IgD-negative memory B cell (primary cell): ENCODE measurements at regions not wholly inside any gene's neighbourhood (a gene's known extent, or its start where the extent isn't known, plus 50 kb on each side); places are given as distances from the start of the nearest gene placed in this dataset.

Source experiments
- H3K27ac Mint-ChIP-seq, 3 donors: one replicate each; pipeline ENCODE4 v1.8.0; 2020 to 2022; ENCODE audit warnings: mild to moderate bottlenecking in 3 of 3, mixed read lengths in 3 of 3, moderate library complexity in 1 of 3
- H3K27me3 Mint-ChIP-seq: one replicate; pipeline ENCODE4 v1.8.0; 2021; ENCODE audit warnings: mixed read lengths
- H3K36me3 Mint-ChIP-seq: one replicate; pipeline ENCODE4 v1.8.0; 2020; ENCODE audit warnings: mild to moderate bottlenecking, mixed read lengths
- H3K4me1 Mint-ChIP-seq, 3 donors: one replicate each; pipeline ENCODE4 v1.8.0; 2020 to 2022; ENCODE audit warnings: mixed read lengths in 3 of 3, mild to moderate bottlenecking in 1 of 3
- H3K4me3 Mint-ChIP-seq, 4 donors: one replicate each; pipeline ENCODE4 v1.8.0; 2020 to 2022; ENCODE audit warnings: mild to moderate bottlenecking in 4 of 4, mixed read lengths in 4 of 4, moderate library complexity in 3 of 4
- H3K9me3 Mint-ChIP-seq, 3 donors: one replicate each; pipeline ENCODE4 v1.8.0; 2020 to 2021; ENCODE audit warnings: mixed read lengths in 3 of 3, mild to moderate bottlenecking in 1 of 3

GRCh38 chr5:6202968-6203365 lies 175.4 kb downstream of the MED10 start:
- no peak overlapping the region for H3K4me3 Mint-ChIP-seq
- H3K27me3 Mint-ChIP-seq: no peaks in the 10 kb centered on the region
- H3K9me3 Mint-ChIP-seq: peaks cover 0 to 9% (median 2%) of the 10 kb centered on the region in 3 donors
- H3K27ac Mint-ChIP-seq: no peak overlapping the region
- peaks cover 6% of the 10 kb centered on the region for H3K36me3 Mint-ChIP-seq
- H3K4me1 Mint-ChIP-seq: peaks cover 0 to 2% (median 0%) of the 10 kb centered on the region in 3 donors

GRCh38 chr5:6202149-6202967 lies 176.0 kb downstream of the MED10 start:
- Mint-ChIP-seq H3K4me1 (peaks cover 0 to 3% (median 2%) of the 10 kb centered on the region in 3 donors), H3K27me3 (no peaks in the 10 kb centered on the region), H3K9me3 (peaks cover 0 to 9% (median 2%) of the 10 kb centered on the region in 3 donors), H3K27ac (no peak overlapping the region), H3K36me3 (peaks cover 6% of the 10 kb centered on the region), H3K4me3 (no peak overlapping the region)

GRCh38 chr5:6201631-6202030 lies 176.7 kb downstream of the MED10 start:
- Mint-ChIP-seq H3K9me3 (peaks cover 0 to 9% (median 2%) of the 10 kb centered on the region in 3 donors), H3K4me3 (no peak overlapping the region), H3K36me3 (peaks cover 6% of the 10 kb centered on the region), H3K27me3 (no peaks in the 10 kb centered on the region), H3K27ac (no peak overlapping the region), H3K4me1 (peaks cover 0 to 8% (median 4%) of the 10 kb centered on the region in 3 donors)

- no peak overlapping the region for H3K4me3 Mint-ChIP-seq
- H3K9me3 Mint-ChIP-seq: peaks cover 0 to 9% (median 2%) of the 10 kb centered on the region in 3 donors
- peaks cover 3% of the 10 kb centered on the region for H3K36me3 Mint-ChIP-seq
- H3K27me3 Mint-ChIP-seq: no peaks in the 10 kb centered on the region
- H3K27ac Mint-ChIP-seq: peak overlapping the region in 1 of 3 donors; percentile 51
- H3K4me1 Mint-ChIP-seq: peaks cover 14 to 23% (median 20%) of the 10 kb centered on the region in 3 donors
Observed at GRCh38 chr5:6198531-6198930, 179.8 kb downstream of the MED10 start.

DNA sequence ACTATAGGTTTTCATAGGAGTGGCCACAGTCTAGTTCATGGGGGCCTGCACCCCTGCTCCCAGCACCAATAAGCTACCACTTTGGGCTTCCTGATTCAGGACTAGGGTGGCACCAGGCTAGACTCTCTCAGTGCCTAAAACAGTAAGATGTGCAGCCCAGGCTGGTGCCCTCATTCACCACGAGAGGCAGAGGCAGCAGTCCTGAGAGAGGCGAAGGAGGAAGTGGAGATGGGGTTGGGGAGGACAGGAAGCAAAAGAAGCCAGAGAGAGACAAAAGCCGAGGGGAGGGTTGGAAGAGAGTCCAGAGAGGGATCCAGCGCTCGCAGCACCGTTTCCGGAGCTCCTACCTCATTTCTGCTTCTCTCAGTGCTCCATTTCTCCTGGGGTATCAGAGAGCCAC lies 180.9 kb downstream of the MED10 start:
- H3K9me3 Mint-ChIP-seq: peaks cover 0 to 9% (median 2%) of the 10 kb centered on the region in 3 donors
- no peaks in the 10 kb centered on the region for H3K27me3 Mint-ChIP-seq
- H3K4me3 Mint-ChIP-seq: peak overlapping the region in 1 of 4 donors; percentile 87
- no peak overlapping the region for H3K27ac Mint-ChIP-seq
- peaks cover 14 to 23% (median 20%) of the 10 kb centered on the region in 3 donors for H3K4me1 Mint-ChIP-seq
- peaks cover 3% of the 10 kb centered on the region for H3K36me3 Mint-ChIP-seq

- Mint-ChIP-seq H3K36me3 (peaks cover 3% of the 10 kb centered on the region), H3K9me3 (peaks cover 0 to 7% (median 2%) of the 10 kb centered on the region in 3 donors), H3K27ac (no peak overlapping the region), H3K4me1 (peaks cover 14 to 23% (median 20%) of the 10 kb centered on the region in 3 donors), H3K27me3 (no peaks in the 10 kb centered on the region), H3K4me3 (no peak overlapping the region)
Observed at GRCh38 chr5:6195711-6196358, 182.5 kb downstream of the MED10 start.

GRCh38 chr5:6194906-6195612 lies 183.3 kb downstream of the MED10 start:
- no peaks in the 10 kb centered on the region for H3K27me3 Mint-ChIP-seq
- peaks cover 0 to 2% (median 0%) of the 10 kb centered on the region in 3 donors for H3K9me3 Mint-ChIP-seq
- peaks cover 14 to 23% (median 20%) of the 10 kb centered on the region in 3 donors for H3K4me1 Mint-ChIP-seq
- peak overlapping the region in 1 of 3 donors; percentile 49 for H3K27ac Mint-ChIP-seq
- no peaks in the 10 kb centered on the region for H3K36me3 Mint-ChIP-seq
- H3K4me3 Mint-ChIP-seq: peak overlapping the region in 2 of 4 donors; percentile 36 to 58

- Mint-ChIP-seq H3K27me3 (no peaks in the 10 kb centered on the region), H3K4me1 (peaks cover 14 to 23% (median 20%) of the 10 kb centered on the region in 3 donors), H3K9me3 (no peaks in the 10 kb centered on the region), H3K4me3 (peak overlapping the region in 1 of 4 donors; percentile 58), H3K27ac (no peak overlapping the region), H3K36me3 (no peaks in the 10 kb centered on the region)
Observed at GRCh38 chr5:6194261-6194875, 184.0 kb downstream of the MED10 start.

- H3K4me1 Mint-ChIP-seq: peaks cover 20 to 30% (median 25%) of the 10 kb centered on the region in 3 donors
- H3K27me3 Mint-ChIP-seq: no peaks in the 10 kb centered on the region
- no peaks in the 10 kb centered on the region for H3K36me3 Mint-ChIP-seq
- H3K27ac Mint-ChIP-seq: peak overlapping the region in 1 of 3 donors; percentile 8
- no peak overlapping the region for H3K4me3 Mint-ChIP-seq
- no peaks in the 10 kb centered on the region for H3K9me3 Mint-ChIP-seq
Observed at GRCh38 chr5:6193310-6193709, 185.0 kb downstream of the MED10 start.

DNA sequence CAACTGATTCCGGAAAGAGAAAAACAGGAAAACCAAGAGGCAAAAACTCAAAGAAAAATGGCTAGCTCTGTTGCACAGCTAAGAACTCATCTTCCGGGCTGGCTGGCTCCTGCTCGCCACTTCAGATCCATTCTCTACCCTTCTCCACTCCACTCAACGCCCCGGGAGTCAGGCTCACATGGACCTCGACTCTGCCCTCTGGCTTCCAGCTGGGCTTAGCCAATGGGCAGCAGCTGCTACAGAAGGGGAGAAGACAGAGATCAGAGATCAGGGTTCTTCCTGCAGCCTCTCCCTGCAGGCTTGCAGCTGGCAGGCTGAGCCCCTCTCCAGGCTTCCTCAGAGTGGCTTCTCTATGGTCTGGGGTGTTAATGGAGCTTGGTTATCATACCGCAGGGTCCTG lies 187.5 kb downstream of the MED10 start:
- no peaks in the 10 kb centered on the region for H3K27me3 Mint-ChIP-seq
- peaks cover 0 to 2% (median 0%) of the 10 kb centered on the region in 3 donors for H3K9me3 Mint-ChIP-seq
- H3K4me1 Mint-ChIP-seq: peaks cover 20 to 33% (median 26%) of the 10 kb centered on the region in 3 donors
- H3K36me3 Mint-ChIP-seq: no peaks in the 10 kb centered on the region
- H3K4me3 Mint-ChIP-seq: no peak overlapping the region
- H3K27ac Mint-ChIP-seq: no peak overlapping the region

GRCh38 chr5:6188976-6189375 lies 189.4 kb downstream of the MED10 start:
- H3K36me3 Mint-ChIP-seq: peaks cover 2% of the 10 kb centered on the region
- peaks cover 0 to 2% (median 0%) of the 10 kb centered on the region in 3 donors for H3K9me3 Mint-ChIP-seq
- H3K4me3 Mint-ChIP-seq: no peak overlapping the region
- peaks cover 7 to 16% (median 16%) of the 10 kb centered on the region in 3 donors for H3K4me1 Mint-ChIP-seq
- no peaks in the 10 kb centered on the region for H3K27me3 Mint-ChIP-seq
- H3K27ac Mint-ChIP-seq: no peak overlapping the region

GRCh38 chr5:6188344-6188743 lies 190.0 kb downstream of the MED10 start:
- H3K4me1 Mint-ChIP-seq: peaks cover 7 to 16% (median 15%) of the 10 kb centered on the region in 3 donors
- peak overlapping the region in 2 of 4 donors; percentile 26 to 76 for H3K4me3 Mint-ChIP-seq
- H3K9me3 Mint-ChIP-seq: peaks cover 0 to 2% (median 0%) of the 10 kb centered on the region in 3 donors
- H3K27ac Mint-ChIP-seq: no peak overlapping the region
- no peaks in the 10 kb centered on the region for H3K27me3 Mint-ChIP-seq
- H3K36me3 Mint-ChIP-seq: peaks cover 2% of the 10 kb centered on the region

DNA sequence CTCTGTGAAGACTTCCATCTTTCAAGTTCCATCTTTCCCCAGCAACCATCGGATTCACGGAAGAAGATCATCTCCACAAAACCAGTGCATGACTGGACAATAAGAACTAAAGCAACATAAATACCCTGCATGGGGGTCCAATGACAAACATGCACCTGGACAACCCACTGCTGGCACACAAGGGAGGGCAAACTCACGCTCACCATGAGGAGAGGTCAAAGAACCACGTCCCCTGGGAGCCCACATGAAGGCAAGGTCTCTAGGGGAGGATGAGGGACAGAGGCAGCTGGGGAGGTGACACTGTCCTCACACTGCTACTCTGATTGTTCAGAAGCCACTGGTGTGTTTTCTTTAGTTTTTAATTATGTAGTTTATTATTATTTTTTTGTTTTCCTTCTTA lies 190.8 kb downstream of the MED10 start:
- Mint-ChIP-seq H3K27ac (no peak overlapping the region), H3K4me1 (peaks cover 7 to 16% (median 15%) of the 10 kb centered on the region in 3 donors), H3K36me3 (peaks cover 2% of the 10 kb centered on the region), H3K9me3 (peaks cover 0 to 2% (median 0%) of the 10 kb centered on the region in 3 donors), H3K4me3 (no peak overlapping the region), H3K27me3 (peaks cover 1% of the 10 kb centered on the region)

DNA sequence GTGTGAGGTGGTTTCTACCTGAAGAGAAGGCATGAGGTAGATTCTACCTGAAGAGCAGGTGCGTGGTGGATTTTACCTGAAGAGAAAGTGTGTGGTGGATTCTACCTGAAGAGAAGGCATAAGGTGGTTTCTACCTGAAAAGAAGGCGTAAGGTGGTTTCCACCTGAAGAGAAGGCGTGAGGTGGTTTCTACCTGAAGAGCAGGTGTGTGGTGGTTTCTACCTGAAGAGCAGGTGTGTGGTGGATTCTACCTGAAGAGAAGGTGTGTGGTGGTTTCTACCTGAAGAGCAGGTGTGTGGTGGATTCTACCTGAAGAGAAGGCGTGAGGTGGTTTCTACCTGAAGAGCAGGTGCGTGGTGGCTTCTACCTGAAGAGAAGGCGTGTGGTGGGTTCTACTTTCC lies 192.8 kb downstream of the MED10 start:
- Mint-ChIP-seq H3K36me3 (peaks cover 2% of the 10 kb centered on the region), H3K27me3 (peaks cover 1% of the 10 kb centered on the region), H3K27ac (no peak overlapping the region), H3K4me1 (peaks cover 7 to 17% (median 15%) of the 10 kb centered on the region in 3 donors), H3K4me3 (no peak overlapping the region), H3K9me3 (peaks cover 0 to 2% (median 0%) of the 10 kb centered on the region in 3 donors)
